ENCODE measurements at regions not wholly inside any gene's neighbourhood (a gene's known extent, or its start where the extent isn't known, plus 50 kb on each side); places are given as distances from the start of the nearest gene placed in this dataset.

DNA sequence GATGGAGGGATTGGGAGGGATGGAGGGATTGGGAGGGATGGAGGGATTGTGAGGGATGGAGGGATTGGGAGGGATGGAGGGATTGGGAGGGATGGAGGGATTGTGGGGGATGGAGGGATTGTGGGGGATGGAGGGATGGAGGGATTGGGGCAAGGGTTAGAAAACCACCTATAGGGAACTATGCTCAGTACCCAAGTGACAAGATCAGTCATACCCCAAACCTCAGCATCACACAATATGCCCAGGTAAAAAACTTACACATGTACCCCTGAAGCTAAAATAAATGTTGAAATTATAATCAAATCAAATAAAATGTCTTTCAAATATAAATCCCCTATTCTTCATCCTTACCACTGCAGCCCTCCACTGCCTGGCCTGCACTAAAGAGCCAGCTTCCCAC lies 72.8 kb upstream of the HNRNPU start (continued):
- TF ChIP-seq CREB1 (CRISPR knock-in tag; IDR thresholded peaks at IDR 0.05; ENCODE audit: low read depth) (no peak), NANOG (IDR thresholded peaks at IDR 0.05; ENCODE audit: borderline replicate concordance) (no peak)
- TF ChIP-seq, protein P1, sequence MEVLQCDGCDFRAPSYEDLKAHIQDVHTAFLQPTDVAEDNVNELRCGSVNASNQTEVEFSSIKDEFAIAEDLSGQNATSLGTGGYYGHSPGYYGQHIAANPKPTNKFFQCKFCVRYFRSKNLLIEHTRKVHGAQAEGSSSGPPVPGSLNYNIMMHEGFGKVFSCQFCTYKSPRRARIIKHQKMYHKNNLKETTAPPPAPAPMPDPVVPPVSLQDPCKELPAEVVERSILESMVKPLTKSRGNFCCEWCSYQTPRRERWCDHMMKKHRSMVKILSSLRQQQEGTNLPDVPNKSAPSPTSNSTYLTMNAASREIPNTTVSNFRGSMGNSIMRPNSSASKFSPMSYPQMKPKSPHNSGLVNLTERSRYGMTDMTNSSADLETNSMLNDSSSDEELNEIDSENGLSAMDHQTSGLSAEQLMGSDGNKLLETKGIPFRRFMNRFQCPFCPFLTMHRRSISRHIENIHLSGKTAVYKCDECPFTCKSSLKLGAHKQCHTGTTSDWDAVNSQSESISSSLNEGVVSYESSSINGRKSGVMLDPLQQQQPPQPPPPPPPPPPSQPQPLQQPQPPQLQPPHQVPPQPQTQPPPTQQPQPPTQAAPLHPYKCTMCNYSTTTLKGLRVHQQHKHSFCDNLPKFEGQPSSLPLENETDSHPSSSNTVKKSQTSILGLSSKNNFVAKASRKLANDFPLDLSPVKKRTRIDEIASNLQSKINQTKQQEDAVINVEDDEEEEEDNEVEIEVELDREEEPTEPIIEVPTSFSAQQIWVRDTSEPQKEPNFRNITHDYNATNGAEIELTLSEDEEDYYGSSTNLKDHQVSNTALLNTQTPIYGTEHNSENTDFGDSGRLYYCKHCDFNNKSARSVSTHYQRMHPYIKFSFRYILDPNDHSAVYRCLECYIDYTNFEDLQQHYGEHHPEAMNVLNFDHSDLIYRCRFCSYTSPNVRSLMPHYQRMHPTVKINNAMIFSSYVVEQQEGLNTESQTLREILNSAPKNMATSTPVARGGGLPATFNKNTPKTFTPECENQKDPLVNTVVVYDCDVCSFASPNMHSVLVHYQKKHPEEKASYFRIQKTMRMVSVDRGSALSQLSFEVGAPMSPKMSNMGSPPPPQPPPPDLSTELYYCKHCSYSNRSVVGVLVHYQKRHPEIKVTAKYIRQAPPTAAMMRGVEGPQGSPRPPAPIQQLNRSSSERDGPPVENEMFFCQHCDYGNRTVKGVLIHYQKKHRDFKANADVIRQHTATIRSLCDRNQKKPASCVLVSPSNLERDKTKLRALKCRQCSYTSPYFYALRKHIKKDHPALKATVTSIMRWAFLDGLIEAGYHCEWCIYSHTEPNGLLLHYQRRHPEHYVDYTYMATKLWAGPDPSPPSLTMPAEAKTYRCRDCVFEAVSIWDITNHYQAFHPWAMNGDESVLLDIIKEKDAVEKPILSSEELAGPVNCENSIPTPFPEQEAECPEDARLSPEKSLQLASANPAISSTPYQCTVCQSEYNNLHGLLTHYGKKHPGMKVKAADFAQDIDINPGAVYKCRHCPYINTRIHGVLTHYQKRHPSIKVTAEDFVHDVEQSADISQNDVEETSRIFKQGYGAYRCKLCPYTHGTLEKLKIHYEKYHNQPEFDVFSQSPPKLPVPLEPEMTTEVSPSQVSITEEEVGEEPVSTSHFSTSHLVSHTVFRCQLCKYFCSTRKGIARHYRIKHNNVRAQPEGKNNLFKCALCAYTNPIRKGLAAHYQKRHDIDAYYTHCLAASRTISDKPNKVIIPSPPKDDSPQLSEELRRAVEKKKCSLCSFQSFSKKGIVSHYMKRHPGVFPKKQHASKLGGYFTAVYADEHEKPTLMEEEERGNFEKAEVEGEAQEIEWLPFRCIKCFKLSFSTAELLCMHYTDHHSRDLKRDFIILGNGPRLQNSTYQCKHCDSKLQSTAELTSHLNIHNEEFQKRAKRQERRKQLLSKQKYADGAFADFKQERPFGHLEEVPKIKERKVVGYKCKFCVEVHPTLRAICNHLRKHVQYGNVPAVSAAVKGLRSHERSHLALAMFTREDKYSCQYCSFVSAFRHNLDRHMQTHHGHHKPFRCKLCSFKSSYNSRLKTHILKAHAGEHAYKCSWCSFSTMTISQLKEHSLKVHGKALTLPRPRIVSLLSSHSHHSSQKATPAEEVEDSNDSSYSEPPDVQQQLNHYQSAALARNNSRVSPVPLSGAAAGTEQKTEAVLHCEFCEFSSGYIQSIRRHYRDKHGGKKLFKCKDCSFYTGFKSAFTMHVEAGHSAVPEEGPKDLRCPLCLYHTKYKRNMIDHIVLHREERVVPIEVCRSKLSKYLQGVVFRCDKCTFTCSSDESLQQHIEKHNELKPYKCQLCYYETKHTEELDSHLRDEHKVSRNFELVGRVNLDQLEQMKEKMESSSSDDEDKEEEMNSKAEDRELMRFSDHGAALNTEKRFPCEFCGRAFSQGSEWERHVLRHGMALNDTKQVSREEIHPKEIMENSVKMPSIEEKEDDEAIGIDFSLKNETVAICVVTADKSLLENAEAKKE (CRISPR knock-in tag; IDR thresholded peaks at IDR 0.05) = no peak

GRCh38 chr1:244920911-244921761 lies 56.8 kb upstream of the HNRNPU start:
- no peaks in the 10 kb centered on the region; the same call in 2 of the 3 replicates for H3K36me3 Mint-ChIP-seq (ENCODE audit: low read depth)
- no peaks in the 10 kb centered on the region for H3K79me2 ChIP-seq (replicated peaks; ENCODE audit: insufficient read depth)
- no peak overlapping the region for H3K4me3 ChIP-seq
- no peak overlapping the region for H3K4me2 ChIP-seq
- no peak overlapping the region for H2AFZ ChIP-seq
- H3K4me3 Mint-ChIP-seq = no peak overlapping the region
- H3K27ac ChIP-seq (ENCODE audit: low read depth) = no peak overlapping the region
- no peaks in the 10 kb centered on the region for H3K9me2 ChIP-seq (ENCODE audit: insufficient read depth)
- H3K4me1 Mint-ChIP-seq = peaks cover 9% of the 10 kb centered on the region
- H3K36me3 ChIP-seq (ENCODE audit: insufficient read depth) = no peaks in the 10 kb centered on the region
- no peak overlapping the region for H3K27ac Mint-ChIP-seq
- peaks cover 12% of the 10 kb centered on the region for H3K27me3 Mint-ChIP-seq (ENCODE audit: insufficient read depth, low read depth, poor library complexity)
- H3K9me3 Mint-ChIP-seq = no peaks in the 10 kb centered on the region
- H4K20me1 ChIP-seq (replicated peaks; ENCODE audit: insufficient read depth) = no peaks in the 10 kb centered on the region
- peaks cover 19% of the 10 kb centered on the region for H3K27me3 ChIP-seq (ENCODE audit: insufficient read depth)
- no peaks in the 10 kb centered on the region; the same call in 1 of the 2 replicates for H3K4me1 ChIP-seq (ENCODE audit: insufficient read depth)
- DNase-seq (ENCODE audit: low spot score) (no peak), ATAC-seq (no peak)
- TF ChIP-seq ZNF114 (CRISPR knock-in tag; IDR thresholded peaks at IDR 0.05) = no peak
- TF ChIP-seq, protein P1 (CRISPR knock-in tag; IDR thresholded peaks at IDR 0.05) = no peak
- no peak for TF ChIP-seq JUNB (IDR thresholded peaks at IDR 0.05; ENCODE audit: unreplicated experiment)
- no peak for TF ChIP-seq STAT1 (IDR thresholded peaks at IDR 0.05; ENCODE audit: unreplicated experiment)
- no peak for TF ChIP-seq EZH2phosphoT487 (IDR thresholded peaks at IDR 0.05; ENCODE audit: unreplicated experiment)
- no peak for TF ChIP-seq EZH2 (IDR thresholded peaks at IDR 0.05; ENCODE audit: low read depth, unreplicated experiment)
- no peaks in the 10 kb centered on the region for H3F3A ChIP-seq (replicated peaks; ENCODE audit: low read depth)
